Panc1 (cell line): ENCODE measurements at regions not wholly inside any gene's neighbourhood (a gene's known extent, or its start where the extent isn't known, plus 50 kb on each side); places are given as distances from the start of the nearest gene placed in this dataset.

Source experiments
- ATAC-seq: fragments of 200-7000 bp; cut with Tn5 transposase; 2 replicates; pipeline ENCODE4 v1.9.1; 2020; ENCODE audit warnings: mild to moderate bottlenecking, moderate library complexity
- BruUV-seq: library from RNA; stranded (reverse); fragments of 400-500 nt; replicated peaks from 2 replicates; lab custom pipeline; 2021; lab: Mats Ljungman, UMichigan
- CTCF ChIA-PET: fragments of 300-600 bp; sonication (Branson Sonifier 250); formaldehyde crosslinking; loops from one replicate; lab custom pipeline; 2022; ENCODE audit warnings: antibody characterized with exemption; lab: Charles Lee
- POLR2A ChIA-PET: fragments of 300-600 bp; sonication (Branson Sonifier 250); formaldehyde crosslinking; loops from one replicate; lab custom pipeline; 2022; ENCODE audit warnings: antibody characterized with exemption; lab: Charles Lee
- DNase-seq: peaks from one replicate; pipeline ENCODE4 v3.0.0-alpha.2; 2010; ENCODE audit warnings: low read depth, low spot score
- H3K27ac ChIP-seq: 2 replicates; pipeline ENCODE4 v1.5.1; 2011; ENCODE audit warnings: mild to moderate bottlenecking, low read length, inconsistent platforms
- H3K27me3 ChIP-seq: fragments of 200-500 bp; sonication (Bioruptor generic); 2 replicates; pipeline ENCODE4 v1.6.0; 2014; ENCODE audit warnings: low read length, inconsistent platforms; ENCODE audit not compliant: control insufficient read depth, insufficient read depth
- H3K36me3 ChIP-seq: fragments of 200-500 bp; sonication (Bioruptor generic); 2 replicates; pipeline ENCODE4 v1.5.1; 2014; ENCODE audit warnings: inconsistent platforms, mild to moderate bottlenecking, low read length, moderate library complexity; ENCODE audit not compliant: control insufficient read depth, insufficient read depth
- H3K4me1 ChIP-seq: 2 replicates; pipeline ENCODE4 v1.5.1; 2011; ENCODE audit warnings: inconsistent platforms, mild to moderate bottlenecking, low read length, moderate library complexity; ENCODE audit not compliant: control insufficient read depth, insufficient read depth
- H3K4me3 ChIP-seq, 2 experiments: 2 replicates each; pipeline ENCODE4 v1.5.1; 2011 to 2012; ENCODE audit warnings: low read depth in 2 of 2, low read length in 2 of 2, mild to moderate bottlenecking in 2 of 2, inconsistent platforms in 1 of 2, moderate library complexity in 1 of 2
- H3K9me3 ChIP-seq: fragments of 200-500 bp; sonication (Bioruptor generic); 2 replicates; pipeline ENCODE4 v1.5.1; 2014; ENCODE audit warnings: low read depth, mild to moderate bottlenecking, inconsistent platforms, low read length, moderate library complexity; ENCODE audit not compliant: control insufficient read depth, insufficient read depth
- CTCF ChIP-seq: fragments of 450-650 bp; IDR thresholded peaks from 2 replicates; pipeline ENCODE4 v1.5.1; 2017; ENCODE audit warnings: mild to moderate bottlenecking
- POLR2AphosphoS5 ChIP-seq: IDR thresholded peaks from 2 replicates; pipeline ENCODE4 v1.6.1; 2012; ENCODE audit warnings: mild to moderate bottlenecking, low read depth, low read length, moderate library complexity
- REST ChIP-seq, 2 experiments: IDR thresholded peaks; 2 replicates each; pipeline ENCODE4 v1.6.1; 2011 to 2012; ENCODE audit warnings: low read depth in 2 of 2, control low read depth in 1 of 2, low read length in 1 of 2, mild to moderate bottlenecking in 1 of 2, moderate library complexity in 1 of 2; ENCODE audit not compliant: insufficient read depth in 1 of 2
- SIN3A ChIP-seq: IDR thresholded peaks from 2 replicates; pipeline ENCODE4 v1.6.1; 2012; ENCODE audit warnings: low read depth, mild to moderate bottlenecking, low read length, moderate library complexity, borderline replicate concordance; ENCODE audit not compliant: insufficient read depth
- TCF7L2 ChIP-seq: IDR thresholded peaks from 2 replicates; pipeline ENCODE4 v1.6.1; 2011; ENCODE audit warnings: mild to moderate bottlenecking, low read depth, low read length, inconsistent platforms
- in situ Hi-C: cut with HindIII; loops from 2 replicates; pipeline ENCODE4 v1.10.0; 2016; ENCODE audit warnings: low sequenced_read_pairs, low pct_unique_long_range_greater_than_20kb
- intact Hi-C: fragments of 100-400 bp; cut with micrococcal nuclease; formaldehyde crosslinking; loops from one replicate; pipeline ENCODE4 v1.10.0; 2022; ENCODE audit not compliant: unreplicated experiment

- DNase-seq, result no peak
Measured at GRCh38 chr7:101688183-101688831, 59.2 kb upstream of the MYL10 start.

GRCh38 chr7:101688995-101689907 is 60.2 kb upstream of the MYL10 start:
- no peaks in the 10 kb centered on the region for H3K9me3 ChIP-seq
- no TSS peak for BruUV-seq
- no peak for DNase-seq
- no peaks in the 10 kb centered on the region for H3K36me3 ChIP-seq
- in situ Hi-C loops (no loop called here), intact Hi-C loops (loop anchor here (1.0 to 10.0 kb wide), 2 partner anchors 84 to 125 kb away; no protein-coding TSS in a partner anchor)
- no peaks in the 10 kb centered on the region for H3K27me3 ChIP-seq
- no peak overlapping the region; the same call in 1 of the 2 replicates for H3K27ac ChIP-seq
- no peak overlapping the region for H3K4me3 ChIP-seq
- no peak for TF ChIP-seq CTCF
- TF ChIP-seq TCF7L2, result no peak
- TF ChIP-seq REST (IDR thresholded peaks at IDR 0.05; ENCODE audit: insufficient read depth in 1 of 2, low read depth in 2 of 2, low read length in 1 of 2), result no peak
- TF ChIP-seq SIN3A, result no peak
- TF ChIP-seq POLR2AphosphoS5, result no peak
- peaks cover 7% of the 10 kb centered on the region; the same call in 1 of the 2 replicates for H3K4me1 ChIP-seq
- ATAC-seq, result no peak
- CTCF ChIA-PET, result interaction anchor here (0.5 kb wide), 1 partner anchor 87 kb away, joined by 3 read pairs; no protein-coding TSS in a partner anchor
- POLR2A ChIA-PET, result no interaction called here

More at GRCh38 chr7:101688183-101688831, 59.2 kb upstream of the MYL10 start:
- ATAC-seq, result peak; percentile 95
- H3K9me3 ChIP-seq, result no peaks in the 10 kb centered on the region
- BruUV-seq, result no TSS peak
- peaks cover 7% of the 10 kb centered on the region; the same call in 1 of the 2 replicates for H3K4me1 ChIP-seq
- POLR2A ChIA-PET, result no interaction called here
- peak overlapping the region; percentile 31 to 49 for H3K4me3 ChIP-seq
- in situ Hi-C loops, result no loop called here
- TF ChIP-seq POLR2AphosphoS5, result no peak
- TF ChIP-seq SIN3A, result no peak
- peak; percentile 98 for TF ChIP-seq CTCF
- H3K27me3 ChIP-seq, result no peaks in the 10 kb centered on the region
- intact Hi-C loops, result loop anchor here (1.0 to 10.0 kb wide), 2 partner anchors 84 to 126 kb away; no protein-coding TSS in a partner anchor
- CTCF ChIA-PET, result interaction anchor here (0.5 kb wide), 1 partner anchor 86 kb away, joined by 3 read pairs; no protein-coding TSS in a partner anchor
- H3K36me3 ChIP-seq, result no peaks in the 10 kb centered on the region
- peak overlapping the region; percentile 69 for H3K27ac ChIP-seq
